ENCODE measurements at regions not wholly inside any gene's neighbourhood (a gene's known extent, or its start where the extent isn't known, plus 50 kb on each side); places are given as distances from the start of the nearest gene placed in this dataset.

GRCh38 chr11:109088086-109088485 lies 333.9 kb upstream of the C11orf87 start:
- Histone ChIP-seq H3K27me3 (ENCODE audit: insufficient read depth, low read depth) (no peaks in the 10 kb centered on the region), H2AFZ (ENCODE audit: low read depth) (no peak overlapping the region), H3K36me3 (ENCODE audit: insufficient read depth) (no peaks in the 10 kb centered on the region), H3K79me2 (ENCODE audit: insufficient read depth, low read depth) (no peaks in the 10 kb centered on the region), H3K4me2 (no peak overlapping the region), H3K27ac (no peak overlapping the region), H3K9ac (no peak overlapping the region), H4K20me1 (ENCODE audit: insufficient read depth) (no peaks in the 10 kb centered on the region), H3K4me3 (IDR thresholded peaks at IDR 0.05; ENCODE audit: insufficient read depth, low read depth, low read length) (no peak overlapping the region), H3K4me1 (ENCODE audit: low read depth, poor library complexity, severe bottlenecking) (peaks cover 16% of the 10 kb centered on the region)
- TF ChIP-seq CTCF (conservative IDR thresholded peaks at IDR 0.05; ENCODE audit: low read depth, low read length): no peak

GRCh38 chr11:109089144-109089543 lies 332.8 kb upstream of the C11orf87 start:
- H3K4me3 ChIP-seq (IDR thresholded peaks at IDR 0.05; ENCODE audit: insufficient read depth, low read depth, low read length): no peak overlapping the region
- H2AFZ ChIP-seq (ENCODE audit: low read depth): no peak overlapping the region
- no peaks in the 10 kb centered on the region for H3K79me2 ChIP-seq (ENCODE audit: insufficient read depth, low read depth)
- no peaks in the 10 kb centered on the region for H3K27me3 ChIP-seq (ENCODE audit: insufficient read depth, low read depth)
- H3K9ac ChIP-seq: no peak overlapping the region
- H3K36me3 ChIP-seq (ENCODE audit: insufficient read depth): no peaks in the 10 kb centered on the region
- no peak overlapping the region for H3K27ac ChIP-seq
- no peaks in the 10 kb centered on the region for H4K20me1 ChIP-seq (ENCODE audit: insufficient read depth)
- TF ChIP-seq CTCF (conservative IDR thresholded peaks at IDR 0.05; ENCODE audit: low read depth, low read length): no peak
- no peak overlapping the region for H3K4me2 ChIP-seq
- H3K4me1 ChIP-seq (ENCODE audit: low read depth, poor library complexity, severe bottlenecking): peaks cover 16% of the 10 kb centered on the region

GRCh38 chr11:109093354-109093753 lies 328.6 kb upstream of the C11orf87 start:
- H3K27me3 ChIP-seq (ENCODE audit: insufficient read depth, low read depth): no peaks in the 10 kb centered on the region
- no peaks in the 10 kb centered on the region for H3K4me1 ChIP-seq (ENCODE audit: low read depth, poor library complexity, severe bottlenecking)
- no peak overlapping the region for H3K4me3 ChIP-seq (IDR thresholded peaks at IDR 0.05; ENCODE audit: insufficient read depth, low read depth, low read length)
- no peak overlapping the region for H3K9ac ChIP-seq
- H3K27ac ChIP-seq: no peak overlapping the region
- no peaks in the 10 kb centered on the region for H3K79me2 ChIP-seq (ENCODE audit: insufficient read depth, low read depth)
- no peak overlapping the region for H3K4me2 ChIP-seq
- H3K36me3 ChIP-seq (ENCODE audit: insufficient read depth): no peaks in the 10 kb centered on the region
- no peak overlapping the region for H2AFZ ChIP-seq (ENCODE audit: low read depth)
- H4K20me1 ChIP-seq (ENCODE audit: insufficient read depth): no peaks in the 10 kb centered on the region
- no peak for TF ChIP-seq CTCF (conservative IDR thresholded peaks at IDR 0.05; ENCODE audit: low read depth, low read length)

- no peak for TF ChIP-seq CTCF (conservative IDR thresholded peaks at IDR 0.05; ENCODE audit: low read depth, low read length)
- H2AFZ ChIP-seq (ENCODE audit: low read depth): no peak overlapping the region
- H3K4me2 ChIP-seq: no peak overlapping the region
- no peak overlapping the region for H3K9ac ChIP-seq
- H3K27me3 ChIP-seq (ENCODE audit: insufficient read depth, low read depth): no peaks in the 10 kb centered on the region
- H3K36me3 ChIP-seq (ENCODE audit: insufficient read depth): no peaks in the 10 kb centered on the region
- H3K79me2 ChIP-seq (ENCODE audit: insufficient read depth, low read depth): no peaks in the 10 kb centered on the region
- no peaks in the 10 kb centered on the region for H4K20me1 ChIP-seq (ENCODE audit: insufficient read depth)
- H3K4me3 ChIP-seq (IDR thresholded peaks at IDR 0.05; ENCODE audit: insufficient read depth, low read depth, low read length): no peak overlapping the region
- H3K27ac ChIP-seq: no peak overlapping the region
- H3K4me1 ChIP-seq (ENCODE audit: low read depth, poor library complexity, severe bottlenecking): no peaks in the 10 kb centered on the region
Measured at GRCh38 chr11:109096266-109096665, 325.7 kb upstream of the C11orf87 start.
